GM12864 (cell line): ENCODE measurements at regions not wholly inside any gene's neighbourhood (a gene's known extent, or its start where the extent isn't known, plus 50 kb on each side); places are given as distances from the start of the nearest gene placed in this dataset.

Experiments used
- DNase-seq: peaks from one replicate; pipeline ENCODE4 v3.0.0-alpha.2; 2011; ENCODE audit warnings: low read depth
- H3K4me3 ChIP-seq: 2 replicates; pipeline ENCODE4 v1.5.1; 2011; ENCODE audit warnings: mild to moderate bottlenecking, low read depth, low read length, control low read depth
- CTCF ChIP-seq: IDR thresholded peaks from 2 replicates; pipeline ENCODE4 v1.5.1; 2011; ENCODE audit warnings: low read depth, mild to moderate bottlenecking, moderate library complexity, low read length, control low read depth, inconsistent platforms; ENCODE audit errors: missing control alignments

- DNase-seq: no peak
- TF ChIP-seq CTCF: no peak
- H3K4me3 ChIP-seq: no peak overlapping the region
These were observed 144.9 kb upstream of the CLEC14A start for GRCh38 chr14:38400751-38401150.

GRCh38 chr14:38399652-38400051 is 143.8 kb upstream of the CLEC14A start:
- TF ChIP-seq CTCF: no peak
- no peak for DNase-seq
- no peak overlapping the region for H3K4me3 ChIP-seq

GRCh38 chr14:38394767-38395166 is 138.9 kb upstream of the CLEC14A start:
- TF ChIP-seq CTCF: no peak
- no peak overlapping the region for H3K4me3 ChIP-seq
- no peak for DNase-seq

DNA sequence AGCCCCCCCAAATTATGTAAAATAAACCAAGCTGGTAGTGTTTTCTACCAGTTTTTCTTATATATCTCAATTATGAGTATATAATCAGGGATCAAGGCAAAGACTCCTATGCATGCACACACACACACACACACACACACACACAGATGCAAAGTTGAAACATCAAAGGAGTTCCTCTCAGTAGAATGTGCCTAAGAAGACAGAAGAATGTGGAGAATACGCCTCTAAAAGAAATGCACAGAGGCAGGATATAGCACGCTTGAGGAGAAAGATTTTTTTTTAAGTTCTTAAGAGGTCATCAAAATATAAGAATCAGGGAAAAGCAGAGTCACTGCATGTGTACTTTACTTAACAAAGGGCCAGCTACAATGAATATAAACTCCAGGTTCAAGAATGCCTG is 138.2 kb upstream of the CLEC14A start:
- DNase-seq: no peak
- TF ChIP-seq CTCF: no peak
- no peak overlapping the region for H3K4me3 ChIP-seq

- DNase-seq: no peak
- TF ChIP-seq CTCF: no peak
These were observed 135.4 kb upstream of the CLEC14A start for GRCh38 chr14:38391334-38391733.

DNA sequence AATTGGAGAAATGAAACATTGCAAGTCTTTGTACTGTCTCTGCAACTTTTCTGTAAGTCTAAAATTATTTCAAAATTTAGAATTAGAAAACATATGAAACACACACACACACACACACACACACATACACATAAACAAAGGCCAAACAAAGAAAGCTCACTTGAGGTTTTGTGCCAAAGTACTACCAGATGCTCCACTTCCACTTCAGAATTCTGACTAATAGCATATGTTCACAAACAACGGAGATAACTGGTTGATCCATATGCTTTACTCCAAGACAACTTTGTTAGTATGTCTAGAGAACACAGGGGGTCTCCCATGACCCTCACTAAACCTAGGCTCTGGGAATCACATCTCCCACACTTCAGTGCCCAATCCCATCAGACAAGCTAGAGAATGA is 133.8 kb upstream of the CLEC14A start:
- no peak for TF ChIP-seq CTCF
- no peak for DNase-seq
- no peak overlapping the region for H3K4me3 ChIP-seq

More at GRCh38 chr14:38391334-38391733, 135.4 kb upstream of the CLEC14A start:
- H3K4me3 ChIP-seq: no peak overlapping the region

DNA sequence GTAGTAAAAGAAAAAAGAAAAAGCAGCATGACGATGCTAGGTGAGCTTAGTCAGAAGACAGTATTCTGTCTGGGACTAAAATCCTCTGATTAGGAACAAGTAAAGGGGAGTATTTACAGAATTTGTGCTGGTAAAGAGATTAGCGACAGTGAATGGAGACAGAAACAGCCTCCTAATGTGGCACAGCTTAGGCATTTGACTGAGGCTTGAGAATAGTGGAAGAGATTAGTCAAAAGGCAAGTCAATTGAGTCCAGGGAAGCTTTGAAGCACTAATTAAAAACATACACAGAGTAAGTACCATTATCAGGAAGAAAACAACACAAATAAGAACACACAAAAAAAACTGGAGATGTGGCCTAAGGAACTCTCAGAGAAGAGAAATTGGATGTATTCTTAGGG is 131.9 kb upstream of the CLEC14A start:
- DNase-seq: no peak
- H3K4me3 ChIP-seq: no peak overlapping the region
- TF ChIP-seq CTCF: no peak
